HEK293 (cell line): ENCODE measurements at regions not wholly inside any gene's neighbourhood (a gene's known extent, or its start where the extent isn't known, plus 50 kb on each side); places are given as distances from the start of the nearest gene placed in this dataset.

ENCODE experiments used
- CTCF ChIA-PET: fragments of 350-600 bp; formaldehyde crosslinking; extraction: SDS; loops from one replicate; lab custom pipeline; 2021; ENCODE audit warnings: antibody characterized with exemption; lab: Yijun Ruan, JAX
- POLR2A ChIA-PET: fragments of 300-600 bp; formaldehyde crosslinking; extraction: SDS; loops from one replicate; lab custom pipeline; 2020; ENCODE audit warnings: antibody characterized with exemption, inconsistent platforms; lab: Yijun Ruan, JAX
- H3K27ac ChIP-seq: fragments of 200-500 bp; sonication (Bioruptor generic); 2 replicates; pipeline ENCODE4 v1.5.1; 2014; ENCODE audit warnings: low read depth, low read length, control low read depth, inconsistent platforms; ENCODE audit errors: extremely low read depth
- H3K36me3 ChIP-seq, 2 experiments: fragments of 200-500 bp in 1 of 2; sonication (Bioruptor generic) in 1 of 2; 1 replicate in 1 of 2; 2 replicates in 1 of 2; pipeline ENCODE4 v1.5.1; 2014 to 2017; ENCODE audit warnings: inconsistent platforms in 2 of 2, low read length in 2 of 2; ENCODE audit not compliant: control insufficient read depth in 2 of 2, insufficient read depth in 1 of 2
- H3K4me1 ChIP-seq: fragments of 200-500 bp; sonication (Bioruptor generic); 2 replicates; pipeline ENCODE4 v1.5.1; 2014; ENCODE audit warnings: mild to moderate bottlenecking, low read length, inconsistent platforms; ENCODE audit not compliant: control insufficient read depth, insufficient read depth
- H3K4me3 ChIP-seq: 2 replicates; pipeline ENCODE4 v1.5.1; 2011; ENCODE audit warnings: low read depth, mild to moderate bottlenecking, control low read depth, low read length, moderate library complexity
- H3K9me3 ChIP-seq: fragments of 200-500 bp; sonication (Bioruptor generic); 2 replicates; pipeline ENCODE4 v1.5.1; 2014; ENCODE audit warnings: low read depth, low read length, inconsistent platforms; ENCODE audit not compliant: control insufficient read depth, insufficient read depth
- CTCF ChIP-seq: fragments of 450-650 bp; formaldehyde crosslinking; IDR thresholded peaks from 2 replicates; pipeline ENCODE4 v1.5.1; 2016; ENCODE audit warnings: missing biosample characterization, missing genetic modification characterization
- GLIS2 ChIP-seq: fragments of 450-650 bp; formaldehyde crosslinking; IDR thresholded peaks from 2 replicates; pipeline ENCODE4 v1.5.1; 2016; ENCODE audit warnings: missing biosample characterization, missing genetic modification characterization
- KLF10 ChIP-seq: fragments of 450-650 bp; IDR thresholded peaks from 2 replicates; pipeline ENCODE4 v1.5.1; 2018; ENCODE audit warnings: missing biosample characterization, mild to moderate bottlenecking, missing genetic modification characterization
- KLF7 ChIP-seq: fragments of 450-650 bp; formaldehyde crosslinking; IDR thresholded peaks from 2 replicates; pipeline ENCODE4 v1.5.1; 2016; ENCODE audit warnings: missing biosample characterization, missing genetic modification characterization, borderline replicate concordance
- PRDM6 ChIP-seq: fragments of 450-650 bp; formaldehyde crosslinking; IDR thresholded peaks from 2 replicates; pipeline ENCODE4 v1.5.1; 2017; ENCODE audit warnings: missing biosample characterization, missing genetic modification characterization
- REPIN1 ChIP-seq: fragments of 450-650 bp; formaldehyde crosslinking; IDR thresholded peaks from 2 replicates; pipeline ENCODE4 v1.5.1; 2017; ENCODE audit warnings: missing biosample characterization, missing genetic modification characterization, low read depth
- SALL2 ChIP-seq: fragments of 450-650 bp; formaldehyde crosslinking; IDR thresholded peaks from 2 replicates; pipeline ENCODE4 v1.5.0; 2017; ENCODE audit warnings: missing biosample characterization, mild to moderate bottlenecking, missing genetic modification characterization, borderline replicate concordance
- ZBTB17 ChIP-seq: fragments of 450-650 bp; formaldehyde crosslinking; IDR thresholded peaks from 2 replicates; pipeline ENCODE4 v1.5.1; 2016; ENCODE audit warnings: missing biosample characterization, missing genetic modification characterization
- ZFP3 ChIP-seq: fragments of 450-650 bp; formaldehyde crosslinking; IDR thresholded peaks from 2 replicates; pipeline ENCODE4 v1.5.1; 2016; ENCODE audit warnings: low read depth, missing biosample characterization, missing genetic modification characterization
- ZFP41 ChIP-seq: fragments of 450-650 bp; formaldehyde crosslinking; IDR thresholded peaks from 2 replicates; pipeline ENCODE4 v1.5.1; 2016; ENCODE audit warnings: missing biosample characterization, missing genetic modification characterization, borderline replicate concordance
- ZNF174 ChIP-seq: fragments of 450-650 bp; formaldehyde crosslinking; IDR thresholded peaks from 2 replicates; pipeline ENCODE4 v1.5.0; 2017; ENCODE audit warnings: missing biosample characterization, mild to moderate bottlenecking, missing genetic modification characterization
- ZNF175 ChIP-seq: fragments of 450-650 bp; formaldehyde crosslinking; IDR thresholded peaks from 2 replicates; pipeline ENCODE4 v1.5.1; 2016; ENCODE audit warnings: missing biosample characterization, missing genetic modification characterization
- ZNF223 ChIP-seq: fragments of 450-650 bp; formaldehyde crosslinking; IDR thresholded peaks from 2 replicates; pipeline ENCODE4 v1.5.1; 2016; ENCODE audit warnings: missing biosample characterization, missing genetic modification characterization
- ZNF280C ChIP-seq: fragments of 450-650 bp; formaldehyde crosslinking; IDR thresholded peaks from 2 replicates; pipeline ENCODE4 v1.5.1; 2016; ENCODE audit warnings: missing biosample characterization, missing genetic modification characterization
- ZNF280D ChIP-seq: fragments of 450-650 bp; formaldehyde crosslinking; IDR thresholded peaks from 2 replicates; pipeline ENCODE4 v1.5.1; 2016; ENCODE audit warnings: missing biosample characterization, missing genetic modification characterization
- ZNF354C ChIP-seq: fragments of 450-650 bp; formaldehyde crosslinking; IDR thresholded peaks from 2 replicates; pipeline ENCODE4 v1.5.1; 2016; ENCODE audit warnings: missing biosample characterization, missing genetic modification characterization, low read depth, borderline replicate concordance
- ZNF37A ChIP-seq: fragments of 450-650 bp; IDR thresholded peaks from 2 replicates; pipeline ENCODE4 v1.5.1; 2018; ENCODE audit warnings: missing biosample characterization, missing genetic modification characterization
- ZNF398 ChIP-seq: fragments of 450-650 bp; formaldehyde crosslinking; IDR thresholded peaks from 2 replicates; pipeline ENCODE4 v1.5.1; 2017; ENCODE audit warnings: missing biosample characterization, missing genetic modification characterization
- ZNF580 ChIP-seq: fragments of 450-650 bp; formaldehyde crosslinking; IDR thresholded peaks from 2 replicates; pipeline ENCODE4 v1.5.1; 2016; ENCODE audit warnings: missing biosample characterization, missing genetic modification characterization

- Histone ChIP-seq H3K36me3 (no peaks in the 10 kb centered on the region), H3K27ac (no peak overlapping the region), H3K4me1 (no peaks in the 10 kb centered on the region), H3K4me3 (no peak overlapping the region), H3K9me3 (no peaks in the 10 kb centered on the region)
- TF ChIP-seq ZNF280D (tag by site-specific recombination) (no peak), KLF7 (tag by site-specific recombination) (no peak), ZNF280C (tag by site-specific recombination) (no peak), ZFP41 (tag by site-specific recombination) (no peak), GLIS2 (no peak), ZNF398 (tag by site-specific recombination) (no peak), KLF10 (tag by site-specific recombination) (no peak), ZNF37A (no peak)
- ChIA-PET CTCF (interaction anchor here (0.5 to 2.4 kb wide), 2 partner anchors 10 to 94 kb away, joined by 4 to 8 read pairs; no protein-coding TSS in a partner anchor), POLR2A (no interaction called here)
Measured at GRCh38 chr7:116113310-116113709, 82.7 kb upstream of the TFEC start.

- CTCF ChIA-PET, result interaction anchor here (0.6 to 1.7 kb wide), 3 partner anchors 13 to 1215 kb away, joined by 3 to 6 read pairs (median 3); no protein-coding TSS in a partner anchor
- TF ChIP-seq PRDM6 (tag by site-specific recombination) (no peak), ZBTB17 (tag by site-specific recombination) (no peak), ZNF354C (tag by site-specific recombination) (no peak), ZFP41 (tag by site-specific recombination) (no peak), ZNF223 (tag by site-specific recombination) (no peak), SALL2 (no peak), ZNF174 (tag by site-specific recombination) (no peak), ZFP3 (tag by site-specific recombination) (no peak), ZNF175 (tag by site-specific recombination) (no peak), CTCF (no peak), REPIN1 (tag by site-specific recombination) (no peak), ZNF580 (tag by site-specific recombination) (no peak)
- Histone ChIP-seq H3K9me3 (no peaks in the 10 kb centered on the region), H3K4me1 (no peaks in the 10 kb centered on the region), H3K27ac (no peak overlapping the region), H3K36me3 (no peaks in the 10 kb centered on the region), H3K4me3 (no peak overlapping the region)
- POLR2A ChIA-PET, result no interaction called here
Measured at GRCh38 chr7:116120839-116121238, 89.5 kb upstream of the TES start.
